GM12878 (cell line): ENCODE measurements at regions not wholly inside any gene's neighbourhood (a gene's known extent, or its start where the extent isn't known, plus 50 kb on each side); places are given as distances from the start of the nearest gene placed in this dataset.

Experiments
- ATAC-seq: fragments of 200-7000 bp; cut with Tn5 transposase; 3 replicates; pipeline ENCODE4 v1.9.1; 2020; ENCODE audit warnings: mild to moderate bottlenecking, moderate library complexity
- BruUV-seq: library from RNA; stranded (reverse); fragments of 400-500 nt; replicated peaks from 2 replicates; lab custom pipeline; 2021; lab: Mats Ljungman, UMichigan
- CTCF ChIA-PET: fragments of 300-600 bp; sonication (Branson Sonifier 250); formaldehyde crosslinking; extraction: SDS; loops from one replicate; lab custom pipeline; 2021; ENCODE audit warnings: inconsistent platforms; lab: Yijun Ruan, JAX
- POLR2A ChIA-PET: fragments of 350-600 bp; formaldehyde crosslinking; extraction: SDS; loops from one replicate; lab custom pipeline; 2021; ENCODE audit warnings: inconsistent platforms; lab: Charles Lee
- RAD21 ChIA-PET: fragments of 300-600 bp; sonication (Branson Sonifier 250); formaldehyde crosslinking; loops from one replicate; lab custom pipeline; 2023; ENCODE audit warnings: antibody characterized with exemption; ENCODE audit not compliant: unreplicated experiment; lab: Charles Lee
- SMC1A ChIA-PET: fragments of 300-600 bp; sonication (Branson Sonifier 250); formaldehyde crosslinking; loops from one replicate; lab custom pipeline; 2023; ENCODE audit not compliant: unreplicated experiment, uncharacterized antibody; lab: Charles Lee
- DNase-seq: peaks from one replicate; pipeline ENCODE4 v3.0.0-alpha.2; 2011; ENCODE audit warnings: low read depth, low spot score
- FAIRE-seq: peaks from 3 replicates; lab custom pipeline; 2011; peaks lifted over from hg19 to GRCh38; lab: Jason Lieb, UNC
- H2AFZ ChIP-seq: 2 replicates; pipeline ENCODE4 v1.6.0; 2011; ENCODE audit warnings: low read depth, low read length, control low read depth; ENCODE audit not compliant: control insufficient read depth
- H3K27ac ChIP-seq: 2 replicates; pipeline ENCODE4 v1.5.1; 2011; ENCODE audit warnings: control low read depth; ENCODE audit not compliant: control insufficient read depth, insufficient read depth
- H3K27me3 ChIP-seq, 2 experiments: replicated peaks in 1 of 2; 2 replicates each; pipeline versions ENCODE4 v1.6.0 to v1.6.1; 2011; ENCODE audit warnings: low read length in 1 of 2; ENCODE audit not compliant: control insufficient read depth in 2 of 2, insufficient read depth in 2 of 2
- H3K36me3 ChIP-seq, 2 experiments: 2 replicates each; pipeline ENCODE4 v1.5.1; 2011; ENCODE audit warnings: low read length in 1 of 2; ENCODE audit not compliant: control insufficient read depth in 2 of 2, insufficient read depth in 2 of 2
- H3K4me1 ChIP-seq: 2 replicates; pipeline ENCODE4 v1.6.1; 2011; ENCODE audit warnings: mild to moderate bottlenecking, low read length, moderate library complexity, mixed read lengths; ENCODE audit not compliant: control insufficient read depth, insufficient read depth
- H3K4me2 ChIP-seq: 2 replicates; pipeline ENCODE4 v1.6.0; 2011; ENCODE audit warnings: control low read depth; ENCODE audit not compliant: control insufficient read depth, insufficient read depth
- H3K4me3 ChIP-seq: fragments of 200-600 bp; sonication (generic); 2 replicates; pipeline ENCODE4 v1.5.1; 2016
- H3K79me2 ChIP-seq: 2 replicates; pipeline ENCODE4 v1.6.0; 2011; ENCODE audit warnings: low read length; ENCODE audit not compliant: control insufficient read depth, insufficient read depth
- H3K9ac ChIP-seq: 2 replicates; pipeline ENCODE4 v1.8.0; 2011; ENCODE audit warnings: low read length, control low read depth, mixed read lengths; ENCODE audit not compliant: control insufficient read depth, insufficient read depth
- H3K9me3 ChIP-seq: replicated peaks from 3 replicates; pipeline ENCODE4 v1.5.1; 2011; ENCODE audit warnings: mild to moderate bottlenecking, low read length; ENCODE audit not compliant: control insufficient read depth, insufficient read depth
- H4K20me1 ChIP-seq: 2 replicates; pipeline ENCODE4 v1.6.0; 2011; ENCODE audit not compliant: control insufficient read depth, insufficient read depth
- CBFB ChIP-seq: IDR thresholded peaks from 2 replicates; pipeline ENCODE4 v1.6.1; 2016; ENCODE audit warnings: antibody characterized with exemption, low read depth
- DPF2 ChIP-seq: fragments of 450-650 bp; IDR thresholded peaks from 2 replicates; pipeline ENCODE4 v1.6.1; 2017; ENCODE audit warnings: mild to moderate bottlenecking
- EED ChIP-seq: sonication (generic); IDR thresholded peaks from 2 replicates; pipeline ENCODE4 v1.6.1; 2016; ENCODE audit warnings: antibody characterized with exemption, low read depth
- GABPA ChIP-seq: IDR thresholded peaks from 2 replicates; pipeline ENCODE4 v1.6.1; 2014; ENCODE audit warnings: antibody characterized with exemption, low read depth, mild to moderate bottlenecking, inconsistent platforms
- HDAC2 ChIP-seq: fragments of 200-600 bp; sonication (generic); IDR thresholded peaks from 2 replicates; pipeline ENCODE4 v1.6.1; 2017
- JUNB ChIP-seq: IDR thresholded peaks from 2 replicates; pipeline ENCODE4 v1.6.1; 2016; ENCODE audit warnings: antibody characterized with exemption, mild to moderate bottlenecking
- LARP7 ChIP-seq: fragments of 450-650 bp; IDR thresholded peaks from 2 replicates; pipeline ENCODE4 v1.6.1; 2017; ENCODE audit warnings: mild to moderate bottlenecking
- NBN ChIP-seq: fragments of 450-650 bp; IDR thresholded peaks from 2 replicates; pipeline ENCODE4 v1.6.1; 2016
- NR2C1 ChIP-seq: fragments of 450-650 bp; IDR thresholded peaks from 2 replicates; pipeline ENCODE4 v1.6.1; 2017; ENCODE audit warnings: antibody characterized with exemption, mild to moderate bottlenecking, moderate library complexity
- YY1 ChIP-seq: IDR thresholded peaks from 2 replicates; pipeline ENCODE4 v1.6.1; 2011; ENCODE audit warnings: low read depth, mild to moderate bottlenecking, low read length
- WGBS: methylation state at CpG from one replicate; pipeline ENCODE4 v1.1.6; 2016; ENCODE audit warnings: low lambda C conversion rate; ENCODE audit not compliant: insufficient replicate concordance, insufficient coverage; ENCODE audit errors: missing lambda C conversion rate; 5-methylcytosine and 5-hydroxymethylcytosine counted together
- in situ Hi-C: fragments of 300-500 bp; cut with MboI; formaldehyde crosslinking; loops from 9 replicates; pipeline ENCODE4 v1.14.3; 2018; ENCODE audit warnings: mixed read lengths
- intact Hi-C: fragments of 100-400 bp; cut with micrococcal nuclease; formaldehyde crosslinking; loops from one replicate; pipeline ENCODE4 v1.14.2; 2022; ENCODE audit not compliant: unreplicated experiment
- TF ChIP-seq, protein P1 (sequence below): fragments of 450-650 bp; IDR thresholded peaks from 2 replicates; pipeline ENCODE4 v1.6.1; 2016; ENCODE audit warnings: mild to moderate bottlenecking
- TF ChIP-seq, protein P2 (sequence below): fragments of 450-650 bp; IDR thresholded peaks from 2 replicates; pipeline ENCODE4 v1.6.1; 2017; ENCODE audit warnings: mild to moderate bottlenecking, moderate library complexity
- TF ChIP-seq, protein P3 (sequence below): fragments of 450-650 bp; IDR thresholded peaks from 2 replicates; pipeline ENCODE4 v1.6.1; 2017; ENCODE audit warnings: mild to moderate bottlenecking, moderate library complexity
- TF ChIP-seq, protein P4 (sequence below): fragments of 450-650 bp; IDR thresholded peaks from 2 replicates; pipeline ENCODE4 v1.6.1; 2018; ENCODE audit warnings: borderline replicate concordance, mild to moderate bottlenecking; ENCODE audit not compliant: partially characterized antibody

DNA sequence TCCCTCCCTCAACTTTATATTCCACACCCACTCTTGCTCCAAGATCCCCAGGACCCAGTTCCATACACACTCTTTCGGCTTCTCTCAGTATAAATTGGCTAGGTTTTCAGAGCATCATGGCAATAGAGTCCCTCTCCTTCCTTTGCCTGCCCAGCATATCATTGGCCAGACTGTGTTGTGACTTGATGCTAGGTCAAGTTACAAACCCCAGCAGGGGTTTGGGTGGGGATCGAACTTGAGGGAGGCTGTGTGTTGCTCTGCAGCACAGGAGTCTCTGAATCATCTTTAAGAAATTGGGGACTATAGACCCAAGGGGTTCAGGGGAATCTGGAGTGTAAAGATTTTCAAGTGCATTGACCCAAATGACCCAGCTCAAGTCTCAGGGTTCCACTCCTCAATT lies 477.5 kb upstream of the MEIS1 start (continued):
- TF ChIP-seq, protein P1, sequence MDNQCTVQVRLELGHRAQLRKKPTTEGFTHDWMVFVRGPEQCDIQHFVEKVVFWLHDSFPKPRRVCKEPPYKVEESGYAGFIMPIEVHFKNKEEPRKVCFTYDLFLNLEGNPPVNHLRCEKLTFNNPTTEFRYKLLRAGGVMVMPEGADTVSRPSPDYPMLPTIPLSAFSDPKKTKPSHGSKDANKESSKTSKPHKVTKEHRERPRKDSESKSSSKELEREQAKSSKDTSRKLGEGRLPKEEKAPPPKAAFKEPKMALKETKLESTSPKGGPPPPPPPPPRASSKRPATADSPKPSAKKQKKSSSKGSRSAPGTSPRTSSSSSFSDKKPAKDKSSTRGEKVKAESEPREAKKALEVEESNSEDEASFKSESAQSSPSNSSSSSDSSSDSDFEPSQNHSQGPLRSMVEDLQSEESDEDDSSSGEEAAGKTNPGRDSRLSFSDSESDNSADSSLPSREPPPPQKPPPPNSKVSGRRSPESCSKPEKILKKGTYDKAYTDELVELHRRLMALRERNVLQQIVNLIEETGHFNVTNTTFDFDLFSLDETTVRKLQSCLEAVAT = no peak
- TF ChIP-seq DPF2 (no peak), NR2C1 (no peak), EED (no peak)
- TF ChIP-seq, protein P2, sequence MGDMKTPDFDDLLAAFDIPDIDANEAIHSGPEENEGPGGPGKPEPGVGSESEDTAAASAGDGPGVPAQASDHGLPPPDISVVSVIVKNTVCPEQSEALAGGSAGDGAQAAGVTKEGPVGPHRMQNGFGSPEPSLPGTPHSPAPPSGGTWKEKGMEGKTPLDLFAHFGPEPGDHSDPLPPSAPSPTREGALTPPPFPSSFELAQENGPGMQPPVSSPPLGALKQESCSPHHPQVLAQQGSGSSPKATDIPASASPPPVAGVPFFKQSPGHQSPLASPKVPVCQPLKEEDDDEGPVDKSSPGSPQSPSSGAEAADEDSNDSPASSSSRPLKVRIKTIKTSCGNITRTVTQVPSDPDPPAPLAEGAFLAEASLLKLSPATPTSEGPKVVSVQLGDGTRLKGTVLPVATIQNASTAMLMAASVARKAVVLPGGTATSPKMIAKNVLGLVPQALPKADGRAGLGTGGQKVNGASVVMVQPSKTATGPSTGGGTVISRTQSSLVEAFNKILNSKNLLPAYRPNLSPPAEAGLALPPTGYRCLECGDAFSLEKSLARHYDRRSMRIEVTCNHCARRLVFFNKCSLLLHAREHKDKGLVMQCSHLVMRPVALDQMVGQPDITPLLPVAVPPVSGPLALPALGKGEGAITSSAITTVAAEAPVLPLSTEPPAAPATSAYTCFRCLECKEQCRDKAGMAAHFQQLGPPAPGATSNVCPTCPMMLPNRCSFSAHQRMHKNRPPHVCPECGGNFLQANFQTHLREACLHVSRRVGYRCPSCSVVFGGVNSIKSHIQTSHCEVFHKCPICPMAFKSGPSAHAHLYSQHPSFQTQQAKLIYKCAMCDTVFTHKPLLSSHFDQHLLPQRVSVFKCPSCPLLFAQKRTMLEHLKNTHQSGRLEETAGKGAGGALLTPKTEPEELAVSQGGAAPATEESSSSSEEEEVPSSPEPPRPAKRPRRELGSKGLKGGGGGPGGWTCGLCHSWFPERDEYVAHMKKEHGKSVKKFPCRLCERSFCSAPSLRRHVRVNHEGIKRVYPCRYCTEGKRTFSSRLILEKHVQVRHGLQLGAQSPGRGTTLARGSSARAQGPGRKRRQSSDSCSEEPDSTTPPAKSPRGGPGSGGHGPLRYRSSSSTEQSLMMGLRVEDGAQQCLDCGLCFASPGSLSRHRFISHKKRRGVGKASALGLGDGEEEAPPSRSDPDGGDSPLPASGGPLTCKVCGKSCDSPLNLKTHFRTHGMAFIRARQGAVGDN = no peak

DNA sequence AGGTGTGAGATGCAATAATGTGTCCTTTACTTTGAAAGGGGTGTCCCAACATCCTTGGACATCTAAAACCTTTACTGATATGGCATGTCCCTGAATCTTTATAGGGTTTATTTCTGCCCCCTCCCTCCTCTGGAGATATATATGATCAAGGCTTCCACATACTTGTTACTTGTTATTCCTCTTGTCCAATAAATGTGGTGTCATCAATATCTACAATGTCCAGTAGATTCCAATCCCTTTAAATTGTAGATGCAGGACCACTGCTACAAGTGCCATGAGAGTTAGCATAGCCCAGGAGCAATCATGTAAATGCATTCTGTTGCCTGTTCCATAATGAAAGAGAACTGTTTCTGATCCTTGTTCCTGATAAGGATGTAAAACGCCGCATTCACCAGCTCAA lies 479.7 kb upstream of the MEIS1 start:
- Histone ChIP-seq H2AFZ (no peak overlapping the region), H3K4me2 (no peak overlapping the region), H4K20me1 (no peaks in the 10 kb centered on the region), H3K4me3 (no peak overlapping the region), H3K36me3 (no peaks in the 10 kb centered on the region), H3K9ac (no peak overlapping the region), H3K9me3 (no peaks in the 10 kb centered on the region), H3K27me3 (no peaks in the 10 kb centered on the region), H3K79me2 (no peaks in the 10 kb centered on the region), H3K4me1 (no peaks in the 10 kb centered on the region), H3K27ac (no peak overlapping the region)
- POLR2A ChIA-PET = no interaction called here
- in situ Hi-C loops = no loop called here
- ATAC-seq = no peak
- no TSS peak for BruUV-seq
- CTCF ChIA-PET = no interaction called here
- RAD21 ChIA-PET = no interaction called here
- 35% methylated on average over 2 of the region's 2 CpGs for WGBS
- SMC1A ChIA-PET = no interaction called here
- FAIRE-seq = no peak
- DNase-seq = no peak
- intact Hi-C loops = no loop called here
- no peak for TF ChIP-seq LARP7
- no peak for TF ChIP-seq YY1
- TF ChIP-seq NBN = no peak
- TF ChIP-seq GABPA = no peak
- TF ChIP-seq JUNB = no peak
- TF ChIP-seq HDAC2 = no peak
- no peak for TF ChIP-seq CBFB
- TF ChIP-seq, protein P3, sequence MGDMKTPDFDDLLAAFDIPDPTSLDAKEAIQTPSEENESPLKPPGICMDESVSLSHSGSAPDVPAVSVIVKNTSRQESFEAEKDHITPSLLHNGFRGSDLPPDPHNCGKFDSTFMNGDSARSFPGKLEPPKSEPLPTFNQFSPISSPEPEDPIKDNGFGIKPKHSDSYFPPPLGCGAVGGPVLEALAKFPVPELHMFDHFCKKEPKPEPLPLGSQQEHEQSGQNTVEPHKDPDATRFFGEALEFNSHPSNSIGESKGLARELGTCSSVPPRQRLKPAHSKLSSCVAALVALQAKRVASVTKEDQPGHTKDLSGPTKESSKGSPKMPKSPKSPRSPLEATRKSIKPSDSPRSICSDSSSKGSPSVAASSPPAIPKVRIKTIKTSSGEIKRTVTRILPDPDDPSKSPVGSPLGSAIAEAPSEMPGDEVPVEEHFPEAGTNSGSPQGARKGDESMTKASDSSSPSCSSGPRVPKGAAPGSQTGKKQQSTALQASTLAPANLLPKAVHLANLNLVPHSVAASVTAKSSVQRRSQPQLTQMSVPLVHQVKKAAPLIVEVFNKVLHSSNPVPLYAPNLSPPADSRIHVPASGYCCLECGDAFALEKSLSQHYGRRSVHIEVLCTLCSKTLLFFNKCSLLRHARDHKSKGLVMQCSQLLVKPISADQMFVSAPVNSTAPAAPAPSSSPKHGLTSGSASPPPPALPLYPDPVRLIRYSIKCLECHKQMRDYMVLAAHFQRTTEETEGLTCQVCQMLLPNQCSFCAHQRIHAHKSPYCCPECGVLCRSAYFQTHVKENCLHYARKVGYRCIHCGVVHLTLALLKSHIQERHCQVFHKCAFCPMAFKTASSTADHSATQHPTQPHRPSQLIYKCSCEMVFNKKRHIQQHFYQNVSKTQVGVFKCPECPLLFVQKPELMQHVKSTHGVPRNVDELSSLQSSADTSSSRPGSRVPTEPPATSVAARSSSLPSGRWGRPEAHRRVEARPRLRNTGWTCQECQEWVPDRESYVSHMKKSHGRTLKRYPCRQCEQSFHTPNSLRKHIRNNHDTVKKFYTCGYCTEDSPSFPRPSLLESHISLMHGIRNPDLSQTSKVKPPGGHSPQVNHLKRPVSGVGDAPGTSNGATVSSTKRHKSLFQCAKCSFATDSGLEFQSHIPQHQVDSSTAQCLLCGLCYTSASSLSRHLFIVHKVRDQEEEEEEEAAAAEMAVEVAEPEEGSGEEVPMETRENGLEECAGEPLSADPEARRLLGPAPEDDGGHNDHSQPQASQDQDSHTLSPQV = no peak
- TF ChIP-seq, protein P4, sequence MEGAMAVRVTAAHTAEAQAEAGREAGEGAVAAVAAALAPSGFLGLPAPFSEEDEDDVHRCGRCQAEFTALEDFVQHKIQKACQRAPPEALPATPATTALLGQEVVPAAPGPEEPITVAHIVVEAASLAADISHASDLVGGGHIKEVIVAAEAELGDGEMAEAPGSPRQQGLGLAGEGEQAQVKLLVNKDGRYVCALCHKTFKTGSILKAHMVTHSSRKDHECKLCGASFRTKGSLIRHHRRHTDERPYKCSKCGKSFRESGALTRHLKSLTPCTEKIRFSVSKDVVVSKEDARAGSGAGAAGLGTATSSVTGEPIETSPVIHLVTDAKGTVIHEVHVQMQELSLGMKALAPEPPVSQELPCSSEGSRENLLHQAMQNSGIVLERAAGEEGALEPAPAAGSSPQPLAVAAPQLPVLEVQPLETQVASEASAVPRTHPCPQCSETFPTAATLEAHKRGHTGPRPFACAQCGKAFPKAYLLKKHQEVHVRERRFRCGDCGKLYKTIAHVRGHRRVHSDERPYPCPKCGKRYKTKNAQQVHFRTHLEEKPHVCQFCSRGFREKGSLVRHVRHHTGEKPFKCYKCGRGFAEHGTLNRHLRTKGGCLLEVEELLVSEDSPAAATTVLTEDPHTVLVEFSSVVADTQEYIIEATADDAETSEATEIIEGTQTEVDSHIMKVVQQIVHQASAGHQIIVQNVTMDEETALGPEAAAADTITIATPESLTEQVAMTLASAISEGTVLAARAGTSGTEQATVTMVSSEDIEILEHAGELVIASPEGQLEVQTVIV = no peak
